Hepatocyte (in vitro differentiated cells): ENCODE measurements at regions not wholly inside any gene's neighbourhood (a gene's known extent, or its start where the extent isn't known, plus 50 kb on each side); places are given as distances from the start of the nearest gene placed in this dataset.

Source experiments
- DNase-seq: peaks from one replicate; pipeline ENCODE4 v3.0.0-alpha.2; 2016; ENCODE audit warnings: low spot score
- H2AFZ ChIP-seq: fragments of 200-600 bp; sonication (generic); 2 replicates; pipeline ENCODE4 v1.6.0; 2016; ENCODE audit warnings: antibody characterized with exemption, mild to moderate bottlenecking
- H3K27ac ChIP-seq: fragments of 200-600 bp; sonication (generic); 2 replicates; pipeline ENCODE4 v1.5.1; 2016; ENCODE audit warnings: mild to moderate bottlenecking
- H3K27me3 ChIP-seq: fragments of 200-600 bp; sonication (generic); 2 replicates; pipeline ENCODE4 v1.6.1; 2016
- H3K36me3 ChIP-seq: fragments of 200-600 bp; sonication (generic); replicated peaks from 2 replicates; pipeline ENCODE4 v1.5.1; 2016; ENCODE audit warnings: low read depth; ENCODE audit not compliant: insufficient read depth
- H3K4me1 ChIP-seq: fragments of 200-600 bp; sonication (generic); 2 replicates; pipeline ENCODE4 v1.5.1; 2016; ENCODE audit warnings: mild to moderate bottlenecking, moderate library complexity; ENCODE audit not compliant: insufficient read depth
- H3K4me2 ChIP-seq: fragments of 200-600 bp; sonication (generic); 2 replicates; pipeline ENCODE4 v1.6.0; 2016
- H3K4me3 ChIP-seq: fragments of 200-600 bp; sonication (generic); 2 replicates; pipeline ENCODE4 v1.5.1; 2016; ENCODE audit warnings: mild to moderate bottlenecking
- H3K79me2 ChIP-seq: fragments of 200-600 bp; sonication (generic); 2 replicates; pipeline ENCODE4 v1.6.0; 2017; ENCODE audit warnings: mild to moderate bottlenecking
- H3K9me2 ChIP-seq: fragments of 200-600 bp; sonication (generic); replicated peaks from 2 replicates; pipeline ENCODE4 v1.6.0; 2017; ENCODE audit warnings: mild to moderate bottlenecking; ENCODE audit not compliant: insufficient read depth
- H3K9me3 ChIP-seq: fragments of 200-600 bp; sonication (generic); 2 replicates; pipeline ENCODE4 v1.5.1; 2016; ENCODE audit warnings: low read depth, mild to moderate bottlenecking
- H4K20me1 ChIP-seq: fragments of 200-600 bp; sonication (generic); 2 replicates; pipeline ENCODE4 v1.6.0; 2016; ENCODE audit warnings: mild to moderate bottlenecking; ENCODE audit not compliant: insufficient read depth, poor library complexity, severe bottlenecking
- EZH2 ChIP-seq: fragments of 200-600 bp; sonication (generic); IDR thresholded peaks from 2 replicates; pipeline ENCODE4 v1.6.1; 2016; ENCODE audit warnings: antibody characterized with exemption, mild to moderate bottlenecking, borderline replicate concordance
- EZH2phosphoT487 ChIP-seq: fragments of 200-600 bp; sonication (generic); IDR thresholded peaks from one replicate; pipeline ENCODE4 v1.6.1; 2018; ENCODE audit warnings: antibody characterized with exemption, mild to moderate bottlenecking, low read depth, moderate library complexity; ENCODE audit not compliant: unreplicated experiment, severe bottlenecking
- WGBS: methylation state at CpG from one replicate; pipeline ENCODE4 v1.1.6; 2016; ENCODE audit warnings: low lambda C conversion rate; ENCODE audit errors: missing lambda C conversion rate; 5-methylcytosine and 5-hydroxymethylcytosine counted together
- TF ChIP-seq, protein P1 (sequence below): fragments of 200-600 bp; sonication (generic); IDR thresholded peaks from 2 replicates; pipeline ENCODE4 v1.5.1; 2016; ENCODE audit warnings: antibody characterized with exemption, mild to moderate bottlenecking; ENCODE audit not compliant: poor library complexity

DNA sequence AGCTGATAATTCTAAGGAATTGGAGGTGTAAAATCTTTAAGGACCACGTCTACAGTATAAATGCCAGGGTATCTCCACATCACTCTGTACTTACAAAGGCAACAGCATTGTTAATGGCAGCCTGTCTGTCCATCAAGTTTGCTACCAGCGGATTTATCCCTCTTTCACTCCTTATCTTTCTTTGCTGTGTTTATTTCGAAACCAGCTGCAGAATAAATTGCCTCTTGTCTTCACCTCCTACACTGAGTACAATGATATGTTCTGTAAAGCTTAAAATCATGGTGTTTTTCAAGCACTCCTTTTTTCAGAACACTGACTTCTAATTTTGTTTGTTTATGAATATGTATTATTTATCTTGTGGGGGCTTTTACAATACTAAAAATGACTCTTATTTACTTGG lies 1088.1 kb downstream of the NR2F1-AS1 start:
- Histone ChIP-seq H2AFZ (no peak overlapping the region), H3K27me3 (no peaks in the 10 kb centered on the region), H4K20me1 (no peaks in the 10 kb centered on the region), H3K79me2 (no peaks in the 10 kb centered on the region), H3K9me2 (no peaks in the 10 kb centered on the region), H3K9me3 (no peaks in the 10 kb centered on the region), H3K4me2 (no peak overlapping the region), H3K4me1 (no peaks in the 10 kb centered on the region), H3K27ac (no peak overlapping the region), H3K4me3 (no peak overlapping the region), H3K36me3 (no peaks in the 10 kb centered on the region)
- no peak for DNase-seq
- WGBS: 37% methylated on average over 3 of the region's 3 CpGs
- TF ChIP-seq EZH2 (no peak), EZH2phosphoT487 (no peak)
- TF ChIP-seq, protein P1, sequence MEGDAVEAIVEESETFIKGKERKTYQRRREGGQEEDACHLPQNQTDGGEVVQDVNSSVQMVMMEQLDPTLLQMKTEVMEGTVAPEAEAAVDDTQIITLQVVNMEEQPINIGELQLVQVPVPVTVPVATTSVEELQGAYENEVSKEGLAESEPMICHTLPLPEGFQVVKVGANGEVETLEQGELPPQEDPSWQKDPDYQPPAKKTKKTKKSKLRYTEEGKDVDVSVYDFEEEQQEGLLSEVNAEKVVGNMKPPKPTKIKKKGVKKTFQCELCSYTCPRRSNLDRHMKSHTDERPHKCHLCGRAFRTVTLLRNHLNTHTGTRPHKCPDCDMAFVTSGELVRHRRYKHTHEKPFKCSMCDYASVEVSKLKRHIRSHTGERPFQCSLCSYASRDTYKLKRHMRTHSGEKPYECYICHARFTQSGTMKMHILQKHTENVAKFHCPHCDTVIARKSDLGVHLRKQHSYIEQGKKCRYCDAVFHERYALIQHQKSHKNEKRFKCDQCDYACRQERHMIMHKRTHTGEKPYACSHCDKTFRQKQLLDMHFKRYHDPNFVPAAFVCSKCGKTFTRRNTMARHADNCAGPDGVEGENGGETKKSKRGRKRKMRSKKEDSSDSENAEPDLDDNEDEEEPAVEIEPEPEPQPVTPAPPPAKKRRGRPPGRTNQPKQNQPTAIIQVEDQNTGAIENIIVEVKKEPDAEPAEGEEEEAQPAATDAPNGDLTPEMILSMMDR: no peak

DNA sequence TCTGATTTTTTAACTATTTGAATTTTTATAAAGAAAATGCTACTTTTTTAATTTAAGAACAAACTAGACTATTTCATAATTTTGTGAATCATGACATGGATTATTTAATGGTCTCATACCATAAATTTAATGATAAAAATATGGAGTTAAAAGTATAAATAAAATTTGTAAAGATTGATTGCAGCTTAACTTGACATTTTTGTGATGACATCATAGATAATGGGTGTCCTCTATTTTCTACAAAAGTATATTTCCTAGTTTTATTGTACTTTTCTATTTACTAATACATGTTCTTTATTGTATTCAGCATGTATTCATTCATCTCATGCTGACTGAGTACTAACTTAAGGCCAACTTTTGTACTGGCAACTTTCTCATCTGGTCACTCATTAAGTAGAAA lies 1096.5 kb downstream of the NR2F1-AS1 start:
- DNase-seq: no peak
- Histone ChIP-seq H3K4me2 (no peak overlapping the region), H2AFZ (no peak overlapping the region), H3K9me2 (no peaks in the 10 kb centered on the region), H3K27me3 (no peaks in the 10 kb centered on the region), H3K9me3 (no peaks in the 10 kb centered on the region), H3K36me3 (no peaks in the 10 kb centered on the region), H3K4me3 (no peak overlapping the region), H3K27ac (no peak overlapping the region), H3K79me2 (no peaks in the 10 kb centered on the region), H3K4me1 (no peaks in the 10 kb centered on the region), H4K20me1 (no peaks in the 10 kb centered on the region)
- no peak for TF ChIP-seq EZH2
- no peak for TF ChIP-seq EZH2phosphoT487
- TF ChIP-seq, protein P1: no peak

DNA sequence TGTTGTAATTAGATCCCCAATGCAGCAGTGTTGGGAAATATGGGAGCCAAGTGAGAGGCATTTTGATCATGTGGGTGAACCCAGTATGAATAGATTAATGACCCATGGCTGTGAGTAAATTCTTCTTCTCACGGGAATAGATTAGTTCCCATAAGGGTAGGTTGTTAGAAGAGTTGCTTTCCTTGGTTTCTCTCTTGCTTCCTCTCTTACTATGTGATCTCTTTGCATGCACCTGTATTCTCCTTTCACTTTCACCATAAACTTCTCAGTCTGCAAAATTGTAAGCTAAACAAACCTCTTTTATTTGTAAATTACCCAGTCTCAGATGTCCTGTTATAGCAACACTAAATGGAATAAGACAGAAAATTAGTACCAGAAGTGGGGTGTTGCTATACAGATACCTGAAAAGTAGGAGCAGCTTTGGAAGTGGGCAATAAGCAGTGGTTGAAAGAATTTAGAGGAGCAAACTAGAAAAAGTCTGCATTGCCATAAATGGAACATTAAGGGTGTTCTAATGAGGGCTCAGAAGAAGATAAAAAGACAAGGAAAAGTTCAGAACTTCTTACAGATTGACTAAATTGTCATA lies 1090.0 kb upstream of the ARRDC3 start:
- no peak overlapping the region for H2AFZ ChIP-seq
- TF ChIP-seq, protein P1: no peak
- TF ChIP-seq EZH2phosphoT487 (no peak), EZH2 (no peak)
- H3K9me2 ChIP-seq: no peaks in the 10 kb centered on the region
- no peaks in the 10 kb centered on the region for H3K36me3 ChIP-seq
- no peak overlapping the region for H3K27ac ChIP-seq
- H4K20me1 ChIP-seq: no peaks in the 10 kb centered on the region
- H3K4me2 ChIP-seq: no peak overlapping the region
- DNase-seq: no peak
- H3K4me1 ChIP-seq: no peaks in the 10 kb centered on the region
- H3K27me3 ChIP-seq: no peaks in the 10 kb centered on the region
- H3K79me2 ChIP-seq: no peaks in the 10 kb centered on the region
- 70% methylated on average over 1 of the region's 1 CpG for WGBS
- no peak overlapping the region for H3K4me3 ChIP-seq
- H3K9me3 ChIP-seq: no peaks in the 10 kb centered on the region

DNA sequence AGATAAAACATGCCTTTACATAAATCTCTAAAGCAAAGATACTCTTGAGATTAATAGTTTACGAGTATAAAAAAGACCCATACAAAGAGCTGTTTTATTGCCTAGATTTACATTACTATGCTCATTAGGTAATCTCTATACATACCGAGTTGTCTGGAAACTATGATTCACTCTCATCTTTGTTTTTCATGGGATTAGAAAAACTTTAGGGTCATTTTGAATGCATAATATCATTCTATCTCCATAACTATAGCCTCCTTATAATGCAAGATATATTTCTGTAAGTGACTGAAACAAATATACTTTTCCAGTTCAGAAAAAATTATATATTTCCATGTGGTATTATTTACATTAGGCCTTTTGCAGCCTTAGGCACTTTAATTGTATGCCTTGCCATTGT lies 1088.7 kb upstream of the ARRDC3 start:
- H2AFZ ChIP-seq: no peak overlapping the region
- H3K9me2 ChIP-seq: no peaks in the 10 kb centered on the region
- H3K27me3 ChIP-seq: no peaks in the 10 kb centered on the region
- H3K9me3 ChIP-seq: no peaks in the 10 kb centered on the region
- H3K79me2 ChIP-seq: no peaks in the 10 kb centered on the region
- H4K20me1 ChIP-seq: no peaks in the 10 kb centered on the region
- TF ChIP-seq, protein P1: no peak
- TF ChIP-seq EZH2phosphoT487 (no peak), EZH2 (no peak)
- no peaks in the 10 kb centered on the region for H3K36me3 ChIP-seq
- H3K27ac ChIP-seq: no peak overlapping the region
- H3K4me1 ChIP-seq: no peaks in the 10 kb centered on the region
- no peak overlapping the region for H3K4me2 ChIP-seq
- no peak overlapping the region for H3K4me3 ChIP-seq
- no peak for DNase-seq
- WGBS: 67% methylated on average over 2 of the region's 2 CpGs
